AML-193 (cell line): ENCODE measurements at regions not wholly inside any gene's neighbourhood (a gene's known extent, or its start where the extent isn't known, plus 50 kb on each side); places are given as distances from the start of the nearest gene placed in this dataset.

Experiments
- DNase-seq, 2 experiments: peaks; one replicate each; lab custom pipeline; 2025; lab: John Stamatoyannopoulos, UW

GRCh38 chr4:123939621-123940020 lies 543.0 kb downstream of the SPRY1 start:
- no peak for DNase-seq

- no peak for DNase-seq
Observed at GRCh38 chr4:123940604-123941003, 544.0 kb downstream of the SPRY1 start.

- DNase-seq = no peak
Observed at GRCh38 chr4:123941306-123941705, 544.7 kb downstream of the SPRY1 start.

- DNase-seq = no peak
Observed at GRCh38 chr4:123943976-123944375, 547.4 kb downstream of the SPRY1 start.

GRCh38 chr4:123945301-123945700 lies 548.7 kb downstream of the SPRY1 start:
- no peak for DNase-seq

GRCh38 chr4:123950530-123950929 lies 553.9 kb downstream of the SPRY1 start:
- DNase-seq = no peak

- no peak for DNase-seq
Observed at GRCh38 chr4:123952530-123953274, 556.1 kb downstream of the SPRY1 start.

- DNase-seq = no peak
Observed at GRCh38 chr4:123953566-123953965, 557.0 kb downstream of the SPRY1 start.

- DNase-seq = no peak
Observed at GRCh38 chr4:123954220-123954619, 557.6 kb downstream of the SPRY1 start.

- no peak for DNase-seq
Observed at GRCh38 chr4:123955167-123955800, 558.7 kb downstream of the SPRY1 start.

- no peak for DNase-seq
Observed at GRCh38 chr4:123956204-123956603, 559.6 kb downstream of the SPRY1 start.

- no peak for DNase-seq
Observed at GRCh38 chr4:123966990-123967769, 570.6 kb downstream of the SPRY1 start.

GRCh38 chr4:123972031-123972430 lies 575.4 kb downstream of the SPRY1 start:
- no peak for DNase-seq

GRCh38 chr4:123974386-123975149 lies 578.0 kb downstream of the SPRY1 start:
- DNase-seq = no peak

- no peak for DNase-seq
Observed at GRCh38 chr4:123976285-123976684, 579.7 kb downstream of the SPRY1 start.

- no peak for DNase-seq
Observed at GRCh38 chr4:123976819-123977218, 580.2 kb downstream of the SPRY1 start.

GRCh38 chr4:123977641-123978081 lies 581.1 kb downstream of the SPRY1 start:
- DNase-seq = no peak

GRCh38 chr4:123978637-123979036 lies 582.0 kb downstream of the SPRY1 start:
- DNase-seq = no peak

GRCh38 chr4:123980736-123981300 lies 584.2 kb downstream of the SPRY1 start:
- no peak for DNase-seq

GRCh38 chr4:123984886-123985285 lies 588.3 kb downstream of the SPRY1 start:
- no peak for DNase-seq

- no peak for DNase-seq
Observed at GRCh38 chr4:123986268-123986798, 589.7 kb downstream of the SPRY1 start.
